Activated CD4-positive, alpha-beta T cell treated with anti-CD3 and anti-CD28 coated beads, Interleukin-2, amount 50 U/mL, for 24 hours (primary cell): ENCODE measurements at regions not wholly inside any gene's neighbourhood (a gene's known extent, or its start where the extent isn't known, plus 50 kb on each side); places are given as distances from the start of the nearest gene placed in this dataset.

Source experiments
- DNase-seq, 2 donors: peaks; one replicate each; pipeline ENCODE4 v3.0.0-alpha.2; 2020; ENCODE audit warnings: low read depth in 1 of 2, low spot score in 1 of 2

DNA sequence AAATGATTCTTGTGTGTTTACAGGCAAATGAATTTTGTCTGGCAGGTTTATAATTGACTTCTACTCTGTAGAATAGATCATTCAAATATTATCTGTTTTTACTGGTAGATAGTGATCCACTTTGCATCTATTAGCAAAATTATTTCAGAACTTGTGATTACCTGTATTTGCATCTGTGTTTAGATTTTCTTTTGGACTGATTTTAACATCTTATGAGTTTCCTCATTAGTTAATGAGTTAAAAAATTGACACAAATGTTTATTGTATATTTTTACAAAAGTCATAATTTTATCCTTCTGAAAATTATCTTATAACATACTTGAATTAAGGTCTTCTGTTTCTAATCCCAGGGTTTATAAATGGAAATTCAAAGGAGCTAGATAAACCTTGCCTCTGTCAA is 132.0 kb upstream of the KCNJ16 start:
- no peak for DNase-seq

DNA sequence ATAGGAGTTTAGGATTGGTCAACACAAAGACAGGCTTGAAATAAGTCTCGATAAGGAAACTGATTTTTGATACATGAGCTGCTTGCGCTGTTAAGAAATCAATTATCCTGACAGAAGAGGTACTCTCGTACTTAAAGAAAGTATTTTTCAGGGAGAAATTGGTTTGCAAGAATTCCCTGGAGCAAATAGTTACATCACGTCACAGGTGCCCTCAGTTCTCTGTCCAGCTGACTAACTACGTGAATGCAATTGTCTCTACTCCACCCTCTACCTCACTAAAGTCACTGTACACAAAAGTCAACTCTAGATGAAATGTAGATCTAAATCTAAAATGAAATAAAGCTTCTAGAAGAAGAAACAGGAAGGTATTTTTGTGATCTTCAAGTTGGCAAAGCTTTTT is 130.6 kb upstream of the KCNJ16 start:
- no peak for DNase-seq

DNA sequence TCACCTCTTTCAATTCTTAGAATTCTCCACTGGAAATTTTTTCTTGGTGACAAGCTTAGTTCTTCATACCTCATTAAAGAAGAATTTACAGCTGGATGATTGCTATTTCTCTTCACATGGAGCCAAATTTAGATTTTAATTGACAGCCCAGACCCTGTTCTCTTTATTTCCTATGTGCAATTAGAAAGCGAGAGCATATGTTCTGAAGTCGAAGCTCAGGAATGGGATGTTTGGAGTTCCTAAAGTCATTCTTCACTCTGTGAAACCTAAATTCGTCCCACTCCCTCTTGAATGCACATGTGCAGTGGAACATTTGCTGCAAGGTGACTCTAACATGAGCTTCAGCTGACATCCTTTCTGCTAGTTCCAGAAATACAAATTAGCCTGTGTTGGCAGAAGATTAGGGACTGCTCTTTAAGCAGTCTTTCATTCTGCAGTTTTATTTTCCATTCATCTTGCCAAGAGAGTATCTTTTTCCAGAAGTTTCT is 129.3 kb upstream of the KCNJ16 start:
- DNase-seq, result no peak

DNA sequence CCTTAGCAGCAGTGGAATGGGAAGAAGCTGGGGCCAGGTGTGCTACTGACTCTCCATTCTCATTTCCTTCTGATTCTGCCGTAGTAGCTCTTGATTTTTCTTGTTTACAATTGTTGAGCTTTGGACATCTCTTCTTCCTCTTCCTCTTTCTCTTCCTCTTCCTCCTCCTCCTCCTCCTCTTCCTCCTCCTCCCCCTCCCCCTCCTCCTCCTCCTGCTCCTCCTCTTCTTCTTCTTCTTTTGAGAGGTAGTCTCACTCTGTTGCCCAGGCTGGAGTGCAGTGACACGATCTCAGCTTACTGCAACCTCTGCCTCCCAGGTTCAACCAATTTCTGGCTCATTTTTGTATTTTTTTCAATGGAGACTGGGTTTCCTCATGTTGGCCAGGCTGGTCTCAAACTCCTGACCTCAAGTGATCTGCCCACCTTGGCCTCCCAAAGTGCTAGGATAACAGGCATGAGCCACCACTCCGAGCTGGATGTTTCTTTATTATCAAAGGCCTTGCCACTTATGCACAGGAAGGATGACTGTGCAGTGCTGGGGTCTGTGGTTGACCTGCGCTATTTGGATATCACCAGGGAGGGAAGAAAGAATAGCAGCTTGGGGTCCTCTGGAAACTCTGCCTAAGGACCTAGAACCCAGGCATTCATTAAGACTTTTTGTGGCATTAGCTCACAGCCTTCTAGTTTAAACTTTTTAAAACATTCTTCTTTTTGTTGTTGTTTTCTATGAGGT is 127.8 kb upstream of the KCNJ16 start:
- no peak for DNase-seq

DNA sequence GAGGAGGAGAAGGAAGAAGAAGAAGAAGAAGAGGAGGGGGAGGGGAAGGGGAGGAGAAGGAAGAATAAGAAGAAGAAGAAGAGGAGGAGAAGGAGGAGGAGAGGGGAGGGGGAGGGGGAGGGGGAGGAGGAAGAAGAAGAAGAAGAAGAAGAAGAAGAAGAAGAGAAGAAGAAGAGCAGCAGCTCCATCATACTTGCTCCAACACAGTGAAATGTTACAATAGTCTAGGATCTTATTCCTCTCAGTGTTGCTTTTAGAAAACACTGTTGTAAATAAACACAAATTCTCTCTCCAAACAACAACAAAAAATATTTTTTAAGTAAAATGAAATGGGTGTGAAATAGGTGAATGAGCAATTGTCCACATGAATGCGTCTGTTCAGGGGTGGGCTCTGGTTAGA is 126.6 kb upstream of the KCNJ16 start:
- no peak for DNase-seq

DNA sequence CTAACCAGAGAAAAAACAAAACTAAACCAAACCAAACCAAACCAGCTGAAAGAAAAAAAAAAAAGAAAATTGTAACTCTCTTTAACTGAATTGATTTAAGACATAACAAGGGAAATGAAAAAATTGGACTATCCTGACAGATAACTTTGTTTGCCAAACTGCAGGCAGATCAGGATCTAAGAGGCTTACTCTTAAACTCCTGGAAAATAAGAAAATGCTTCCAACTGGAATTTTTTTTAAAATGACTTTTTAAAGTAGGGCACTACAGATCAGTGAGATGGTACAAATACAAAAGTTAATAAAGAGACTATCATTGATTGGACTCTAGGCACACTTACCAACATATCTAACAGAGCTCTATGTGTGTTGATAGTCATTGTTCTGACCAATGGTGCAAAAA is 125.5 kb upstream of the KCNJ16 start:
- DNase-seq, result no peak

DNA sequence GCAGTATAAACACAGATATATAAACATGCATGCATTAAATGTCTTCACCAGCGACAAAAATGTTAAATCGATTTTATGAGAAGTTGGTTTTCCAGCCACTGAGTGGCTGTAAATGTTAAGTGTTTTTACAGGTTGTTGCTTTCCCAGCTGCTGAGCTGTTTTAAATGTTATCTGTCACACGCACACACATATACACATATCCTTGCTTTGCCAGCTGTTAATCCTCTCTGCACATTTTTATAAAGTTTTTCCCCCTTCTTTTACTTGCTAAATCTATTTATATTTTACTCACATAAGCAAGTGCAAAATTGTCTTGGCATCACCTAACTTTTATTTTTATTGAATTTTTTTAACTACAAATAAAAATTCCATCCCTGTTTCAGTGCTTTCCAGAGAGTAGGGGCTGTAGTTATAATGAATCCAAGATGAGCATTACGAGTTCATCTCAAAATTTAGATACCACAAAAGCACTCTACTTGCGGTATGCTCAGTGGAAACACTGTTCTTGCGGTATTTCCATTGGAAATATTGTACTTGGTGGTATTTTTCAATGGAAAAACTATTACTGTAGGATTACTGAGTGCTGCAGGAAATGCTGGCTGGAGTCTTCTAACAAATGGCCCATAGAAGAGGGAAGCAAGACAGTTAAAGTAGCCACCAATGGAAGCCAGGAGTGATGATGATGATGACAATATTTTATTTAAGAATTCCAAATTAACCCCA is 124.9 kb upstream of the KCNJ16 start:
- DNase-seq, result no peak

DNA sequence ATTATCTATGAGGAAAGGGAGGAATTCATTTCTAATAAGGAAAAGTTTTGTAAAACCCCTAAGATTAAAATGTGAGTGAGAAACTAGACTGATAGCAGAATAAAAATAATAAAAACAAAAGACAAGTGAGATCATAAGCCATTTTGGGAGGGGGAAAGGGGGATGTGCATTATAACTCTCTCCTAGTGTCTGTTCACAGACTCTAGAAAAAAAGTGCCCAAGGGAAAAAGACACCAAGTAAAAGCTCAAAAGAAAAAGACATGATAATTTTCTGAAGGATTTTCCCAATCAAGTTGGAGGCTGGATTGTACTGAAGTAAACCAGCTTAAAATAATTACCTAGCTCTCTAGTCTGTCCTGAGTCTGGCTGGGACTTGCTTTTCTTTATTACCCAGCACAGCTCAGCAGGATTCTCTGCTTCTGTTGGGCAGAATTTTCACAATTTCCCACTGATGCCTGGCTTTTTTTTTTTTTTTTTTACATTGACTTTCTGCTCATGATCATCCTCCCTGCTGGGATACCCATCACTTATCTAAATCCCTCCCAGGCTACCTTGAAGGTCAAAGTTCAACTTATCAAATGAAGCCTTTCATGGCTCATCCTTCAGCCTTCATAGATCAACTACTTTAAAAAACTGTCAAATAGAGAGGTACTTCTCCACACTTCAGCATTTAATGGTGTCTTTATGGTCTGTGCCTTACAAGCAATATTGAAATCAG is 124.2 kb upstream of the KCNJ16 start:
- DNase-seq, result no peak

DNA sequence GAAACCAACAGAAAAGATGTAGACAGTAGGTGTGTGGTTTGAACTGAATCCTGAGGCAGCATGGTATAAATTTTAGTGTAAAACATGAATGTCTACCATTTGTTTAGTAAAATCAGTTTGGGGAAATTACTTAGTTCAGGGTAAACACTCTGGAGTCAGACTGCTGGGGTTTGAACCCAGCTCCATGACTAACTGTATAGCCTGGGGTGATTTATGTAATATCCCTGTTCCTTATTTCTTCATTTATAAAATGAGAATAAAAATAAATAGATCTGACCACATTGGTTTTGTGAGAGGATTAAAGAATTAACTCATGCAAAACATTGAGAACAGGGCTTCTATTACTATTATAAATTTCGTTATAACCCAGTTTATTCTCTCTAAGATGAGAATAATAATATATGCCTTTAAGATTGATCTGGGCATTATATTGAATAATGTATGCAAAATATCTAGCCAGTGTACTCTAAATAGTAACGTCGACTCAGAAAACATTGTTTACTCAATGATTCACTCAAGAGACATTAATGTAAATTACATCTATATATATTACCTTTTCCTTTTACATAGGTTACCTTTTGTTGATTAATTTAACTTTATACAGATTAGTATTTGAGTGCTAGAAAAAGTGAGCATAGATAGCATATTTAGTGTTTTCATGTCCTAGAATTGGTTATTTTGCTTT is 120.6 kb upstream of the KCNJ16 start:
- DNase-seq, result no peak

DNA sequence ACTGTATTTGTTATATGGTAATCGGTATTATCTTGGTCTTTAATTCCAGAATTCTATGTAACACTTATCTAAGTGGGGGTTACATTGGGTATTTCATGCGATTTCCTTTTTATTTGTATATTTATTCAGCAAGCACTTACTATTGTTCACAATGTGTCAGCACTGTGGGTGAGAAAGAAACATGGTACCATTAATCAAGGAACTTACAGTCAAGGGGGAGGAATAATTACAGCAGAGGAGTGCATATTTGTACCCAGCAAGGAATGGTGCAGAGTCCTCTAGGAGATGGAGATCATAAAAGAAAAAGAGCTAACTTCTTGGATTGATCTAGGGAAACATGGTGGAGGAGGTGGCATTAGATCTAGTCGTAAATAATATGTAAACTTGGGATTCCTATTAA is 117.0 kb upstream of the KCNJ16 start:
- no peak for DNase-seq

DNA sequence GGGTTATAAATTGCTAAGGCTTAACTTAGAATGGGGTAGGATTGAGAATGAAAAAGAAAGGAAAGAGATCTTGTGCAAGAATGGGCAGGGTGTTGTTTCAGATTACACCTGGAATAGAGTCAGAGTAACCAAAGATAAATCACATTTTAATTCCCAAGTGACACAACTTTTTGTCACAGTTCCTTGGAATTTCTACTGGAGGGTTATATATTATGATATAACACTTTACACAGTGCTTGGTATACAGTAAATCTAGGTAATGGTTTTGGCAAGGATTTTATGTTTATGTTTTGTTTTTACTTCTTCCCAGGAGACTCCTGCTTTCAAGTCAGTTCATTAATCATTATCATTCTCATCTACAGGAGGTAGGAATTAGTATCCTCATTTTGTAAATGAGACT is 115.7 kb upstream of the KCNJ16 start:
- no peak for DNase-seq

DNA sequence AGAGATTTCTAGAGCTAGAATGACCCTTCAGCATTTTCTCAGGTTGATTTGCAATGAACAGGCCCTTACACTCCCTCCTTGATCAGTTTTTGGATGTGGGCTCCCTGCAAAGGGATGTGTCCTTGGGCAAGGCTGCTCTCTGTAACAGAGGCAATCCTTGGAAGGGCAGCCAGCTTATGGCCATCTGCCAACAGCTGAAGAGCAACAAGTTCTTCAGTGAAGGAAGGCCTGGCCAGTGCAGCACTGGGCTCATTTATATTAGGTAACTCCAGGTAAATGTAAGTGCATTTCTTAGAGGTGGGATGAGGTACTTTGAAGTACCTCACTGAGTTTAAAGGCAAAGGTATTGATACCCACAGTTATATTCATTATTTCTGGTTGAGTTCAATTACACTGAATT is 114.3 kb upstream of the KCNJ16 start:
- DNase-seq, result no peak

DNA sequence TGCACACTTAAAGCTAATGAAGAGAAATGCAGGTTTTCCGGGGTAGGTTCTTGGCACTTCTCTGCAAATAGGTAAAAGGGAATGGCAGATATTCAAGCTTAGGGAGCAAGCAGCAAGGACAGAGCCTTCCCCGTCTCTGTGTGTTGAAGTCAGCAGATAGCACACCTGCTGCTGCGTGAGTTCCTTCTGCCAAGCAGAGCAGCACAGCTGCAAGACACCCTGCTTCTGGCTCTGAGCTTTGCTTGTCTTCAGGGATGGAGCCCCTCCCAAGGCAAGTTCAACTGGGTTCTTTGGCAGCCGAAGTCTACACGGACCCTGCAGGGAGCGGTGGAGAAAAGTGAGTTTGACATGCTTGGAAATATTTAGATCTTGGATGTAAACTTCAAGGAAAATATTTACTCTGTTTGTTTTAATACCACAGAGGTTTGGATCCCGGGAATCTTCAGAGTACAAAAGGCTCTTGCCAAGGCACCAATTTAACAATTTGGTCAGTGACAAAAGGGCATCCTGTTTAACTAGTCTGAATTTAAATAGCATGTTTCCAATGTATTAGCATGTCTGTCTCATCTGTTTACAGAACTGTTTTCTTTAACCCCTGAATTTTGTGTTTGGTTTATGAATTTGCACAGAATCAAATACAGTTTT is 113.4 kb upstream of the KCNJ16 start:
- no peak for DNase-seq

DNA sequence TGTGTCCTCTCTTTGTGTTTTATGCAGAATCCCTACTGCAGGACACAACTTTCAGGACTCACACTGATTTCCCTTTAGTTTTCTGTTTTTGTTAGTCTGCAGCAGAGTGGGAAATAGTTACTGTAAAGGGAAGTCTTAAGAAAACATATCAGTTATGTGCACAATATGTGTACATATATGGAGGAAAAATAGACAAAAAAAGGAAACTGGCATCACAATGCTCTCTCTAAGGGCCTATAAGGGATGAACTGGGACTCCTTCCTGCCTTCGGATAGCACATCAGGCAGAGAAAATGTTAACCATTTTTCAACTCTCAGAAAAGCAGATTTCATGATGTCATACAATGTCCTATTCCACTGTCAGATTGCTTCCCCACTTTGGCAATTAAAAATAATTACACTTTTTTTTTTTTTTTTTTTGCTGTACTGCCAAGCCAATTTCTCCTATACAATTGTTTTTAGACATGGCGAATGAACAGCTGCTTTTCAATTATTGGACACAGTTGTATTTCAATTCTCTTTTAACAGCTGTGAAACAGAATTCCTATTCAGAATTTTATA is 112.5 kb upstream of the KCNJ16 start:
- DNase-seq, result no peak

DNA sequence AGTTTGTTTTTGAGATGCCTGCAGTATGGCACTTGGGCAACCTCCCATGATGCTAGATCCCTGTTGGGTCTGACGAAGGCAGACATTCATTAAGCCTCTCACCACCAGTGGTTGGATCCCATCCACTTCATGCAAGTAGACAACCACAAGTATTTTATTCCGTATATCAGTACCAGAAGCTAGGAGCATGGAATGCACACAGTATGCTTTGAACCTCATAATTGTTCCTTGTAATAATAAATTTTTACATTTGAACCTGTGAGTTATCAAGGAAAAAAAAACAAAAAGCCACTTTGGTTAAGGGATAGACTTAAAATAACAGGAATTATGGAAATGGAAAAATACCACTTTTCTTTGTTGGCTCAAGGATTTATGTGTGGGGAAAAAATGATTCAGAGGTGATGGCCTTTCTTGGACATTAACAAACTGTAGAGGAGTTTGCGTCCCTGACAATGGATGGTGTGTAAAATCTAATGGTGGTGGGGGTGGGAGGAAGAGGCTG is 107.1 kb upstream of the KCNJ16 start:
- no peak for DNase-seq

DNA sequence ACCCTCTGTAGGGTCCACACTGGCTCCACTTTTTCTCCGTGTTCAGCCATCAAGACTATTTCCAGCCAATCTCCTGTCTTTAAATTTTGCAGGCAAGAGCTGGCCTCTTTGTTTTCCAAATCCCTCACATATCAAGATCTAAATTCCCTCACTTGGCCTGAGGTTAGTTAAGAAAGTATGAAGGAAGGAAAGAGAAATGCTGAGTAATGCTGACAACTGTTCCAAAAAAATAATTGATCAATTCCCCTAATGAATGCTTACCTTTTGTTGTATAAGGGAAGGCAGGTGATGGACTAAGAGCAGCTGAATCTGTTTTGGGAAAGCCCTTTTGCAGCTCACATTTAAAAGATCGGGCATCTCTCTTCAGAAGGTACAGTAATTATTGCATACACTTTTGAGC is 105.1 kb upstream of the KCNJ16 start:
- no peak for DNase-seq

DNA sequence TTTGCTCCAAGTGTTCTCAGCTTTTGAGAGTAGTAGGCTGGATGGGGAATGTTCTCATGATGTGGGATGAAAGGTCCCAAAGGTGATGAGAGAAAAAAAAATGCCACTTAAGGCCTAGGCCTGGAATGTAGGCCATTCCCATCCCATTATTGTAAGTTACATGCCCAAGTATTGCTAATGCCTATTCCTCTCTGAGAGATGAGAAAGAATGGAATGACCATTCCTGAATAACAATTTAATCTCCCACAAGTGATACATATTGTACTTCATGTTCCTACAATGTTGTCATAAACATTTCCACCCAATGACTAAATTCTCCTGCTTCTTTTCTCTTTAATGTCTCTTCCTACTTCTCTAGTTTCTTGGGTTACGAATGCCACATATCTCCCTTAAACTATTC is 102.8 kb upstream of the KCNJ16 start:
- DNase-seq, result no peak

DNA sequence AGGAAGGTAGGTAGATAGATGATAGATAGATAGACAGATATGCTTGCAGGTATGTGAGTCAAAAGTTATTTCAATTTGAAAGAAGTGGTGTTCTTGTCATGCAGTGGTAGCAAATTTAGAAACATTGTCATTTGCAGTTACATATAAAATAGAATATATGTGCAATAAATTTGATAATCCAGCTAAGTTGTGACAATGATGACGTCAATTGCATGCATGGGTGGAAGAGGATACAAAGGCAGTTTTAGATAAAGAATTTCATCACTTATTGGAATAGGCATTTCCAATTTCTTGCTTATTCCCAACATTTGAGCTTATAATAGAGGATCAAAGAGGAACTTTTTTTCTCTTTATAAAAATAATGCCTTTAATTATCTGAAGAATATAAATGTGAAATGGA is 99.2 kb upstream of the KCNJ16 start:
- no peak for DNase-seq

DNA sequence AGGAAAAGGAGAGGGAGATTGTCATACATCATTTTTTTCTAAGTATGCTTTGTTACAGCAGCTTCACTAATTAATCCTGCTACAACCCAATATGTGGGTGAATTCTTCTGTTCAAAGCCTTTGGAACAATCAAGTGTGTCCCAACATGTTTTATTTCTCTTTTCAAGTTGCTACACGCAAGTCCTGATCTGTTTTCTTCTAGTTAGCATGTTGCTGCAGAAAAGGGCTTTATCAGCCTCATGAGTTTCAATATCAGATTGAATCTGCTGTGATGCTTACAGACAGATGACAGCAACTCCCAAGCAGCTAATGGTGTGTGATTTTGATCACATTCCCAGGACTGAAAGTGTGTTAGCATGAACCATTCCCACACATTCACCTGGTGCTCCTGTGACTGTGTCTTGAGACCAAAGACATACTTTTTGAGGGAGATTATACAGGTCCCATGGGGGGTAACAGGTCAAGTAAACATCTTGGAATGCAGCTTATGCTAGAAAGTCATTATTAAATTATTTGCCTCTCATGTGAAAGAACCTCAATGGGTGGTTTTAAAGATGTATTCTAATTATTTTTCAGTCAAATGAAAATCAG is 96.9 kb upstream of the KCNJ16 start:
- DNase-seq, result no peak

DNA sequence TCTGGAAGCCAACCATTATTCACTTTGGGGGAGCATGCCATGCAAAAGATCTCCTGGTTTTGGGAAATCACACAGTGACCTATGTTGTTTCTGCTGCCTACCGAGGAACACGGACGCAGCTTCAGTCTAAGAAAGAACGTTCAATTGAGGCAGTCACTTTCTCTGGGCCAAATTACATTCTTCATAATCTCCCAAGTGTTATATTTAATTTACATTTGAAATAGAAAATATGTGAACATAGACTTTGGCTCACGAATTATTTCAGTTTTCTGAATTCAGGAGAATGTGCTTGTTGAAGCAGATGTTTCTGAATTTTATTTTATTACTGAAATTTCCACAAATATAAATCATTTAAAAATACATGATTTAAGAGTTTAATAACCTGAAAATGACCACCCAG is 93.6 kb upstream of the KCNJ16 start:
- no peak for DNase-seq
